Type B pancreatic cell (in vitro differentiated cells): ENCODE measurements at regions not wholly inside any gene's neighbourhood (a gene's known extent, or its start where the extent isn't known, plus 50 kb on each side); places are given as distances from the start of the nearest gene placed in this dataset.
A peak's percentile ranks its signal among the peaks of the same experiment; 100 is the strongest.

Source experiments
- DNase-seq: peaks from one replicate; pipeline ENCODE4 v3.0.0; 2021; ENCODE audit warnings: mixed read lengths; ENCODE audit not compliant: unreplicated experiment; ENCODE audit errors: extremely low spot score
- H3K27ac Mint-ChIP-seq: 2 replicates; pipeline ENCODE4 v1.8.0; 2021; ENCODE audit warnings: mild to moderate bottlenecking, mixed read lengths
- H3K27me3 Mint-ChIP-seq: 2 replicates; pipeline ENCODE4 v1.8.0; 2021; ENCODE audit warnings: mixed read lengths
- H3K36me3 Mint-ChIP-seq: 2 replicates; pipeline ENCODE4 v1.8.0; 2021; ENCODE audit warnings: mixed read lengths
- H3K4me1 Mint-ChIP-seq: one replicate; pipeline ENCODE4 v1.8.0; 2021; ENCODE audit warnings: mixed read lengths; ENCODE audit not compliant: unreplicated experiment
- H3K4me3 Mint-ChIP-seq: 2 replicates; pipeline ENCODE4 v1.8.0; 2021; ENCODE audit warnings: mild to moderate bottlenecking, mixed read lengths
- H3K9me3 Mint-ChIP-seq: 2 replicates; pipeline ENCODE4 v1.8.0; 2021; ENCODE audit warnings: mixed read lengths
- CTCF ChIP-seq: fragments of 200-600 bp; sonication (generic); conservative IDR thresholded peaks from 2 replicates; pipeline ENCODE4 v1.5.0; 2021; ENCODE audit warnings: antibody characterized with exemption, mild to moderate bottlenecking

GRCh38 chr20:52086878-52087277 is 104.7 kb downstream of the ZFP64 start:
- H3K27ac Mint-ChIP-seq = no peak overlapping the region
- DNase-seq = no peak
- peaks cover 38% of the 10 kb centered on the region for H3K36me3 Mint-ChIP-seq
- H3K27me3 Mint-ChIP-seq = no peaks in the 10 kb centered on the region
- H3K4me3 Mint-ChIP-seq = no peak overlapping the region
- peaks cover 12% of the 10 kb centered on the region for H3K4me1 Mint-ChIP-seq
- no peak for TF ChIP-seq CTCF
- peaks cover 8% of the 10 kb centered on the region for H3K9me3 Mint-ChIP-seq

- H3K27me3 Mint-ChIP-seq = no peaks in the 10 kb centered on the region
- H3K4me1 Mint-ChIP-seq = peaks cover 12% of the 10 kb centered on the region
- no peak for DNase-seq
- peaks cover 31% of the 10 kb centered on the region for H3K36me3 Mint-ChIP-seq
- H3K4me3 Mint-ChIP-seq = no peak overlapping the region
- no peak overlapping the region for H3K27ac Mint-ChIP-seq
- no peak for TF ChIP-seq CTCF
- peaks cover 8% of the 10 kb centered on the region for H3K9me3 Mint-ChIP-seq
Measured at GRCh38 chr20:52084727-52085126, 106.9 kb downstream of the ZFP64 start.

GRCh38 chr20:52083627-52084232 is 107.8 kb downstream of the ZFP64 start:
- H3K27me3 Mint-ChIP-seq = no peaks in the 10 kb centered on the region
- peak; percentile 87 for TF ChIP-seq CTCF
- no peak for DNase-seq

GRCh38 chr20:52082612-52083011 is 109.0 kb downstream of the ZFP64 start:
- peaks cover 12% of the 10 kb centered on the region for H3K4me1 Mint-ChIP-seq
- H3K9me3 Mint-ChIP-seq = peaks cover 8% of the 10 kb centered on the region
- H3K27me3 Mint-ChIP-seq = no peaks in the 10 kb centered on the region
- TF ChIP-seq CTCF = no peak
- H3K27ac Mint-ChIP-seq = no peak overlapping the region
- H3K36me3 Mint-ChIP-seq = peaks cover 14% of the 10 kb centered on the region
- DNase-seq = no peak
- no peak overlapping the region for H3K4me3 Mint-ChIP-seq

More at GRCh38 chr20:52083627-52084232, 107.8 kb downstream of the ZFP64 start:
- Mint-ChIP-seq H3K36me3 (peaks cover 25% of the 10 kb centered on the region), H3K27ac (no peak overlapping the region), H3K4me1 (peaks cover 12% of the 10 kb centered on the region), H3K4me3 (no peak overlapping the region), H3K9me3 (peaks cover 8% of the 10 kb centered on the region)

- Mint-ChIP-seq H3K27ac (no peak overlapping the region), H3K9me3 (peaks cover 1% of the 10 kb centered on the region), H3K27me3 (no peaks in the 10 kb centered on the region), H3K4me1 (peaks cover 12% of the 10 kb centered on the region), H3K4me3 (no peak overlapping the region), H3K36me3 (peaks cover 6% of the 10 kb centered on the region)
- TF ChIP-seq CTCF = no peak
- no peak for DNase-seq
Measured at GRCh38 chr20:52081791-52082190, 109.8 kb downstream of the ZFP64 start.

GRCh38 chr20:52081066-52081465 is 110.5 kb downstream of the ZFP64 start:
- Mint-ChIP-seq H3K9me3 (no peaks in the 10 kb centered on the region), H3K4me3 (no peak overlapping the region), H3K27ac (no peak overlapping the region), H3K4me1 (peaks cover 12% of the 10 kb centered on the region), H3K36me3 (peaks cover 1% of the 10 kb centered on the region), H3K27me3 (no peaks in the 10 kb centered on the region)
- DNase-seq = no peak
- TF ChIP-seq CTCF = no peak
